Fibroblast of villous mesenchyme (primary cell): ENCODE measurements at regions not wholly inside any gene's neighbourhood (a gene's known extent, or its start where the extent isn't known, plus 50 kb on each side); places are given as distances from the start of the nearest gene placed in this dataset.

ENCODE experiments used
- DNase-seq: peaks from one replicate; pipeline ENCODE4 v3.0.0-alpha.2; 2010; ENCODE audit warnings: low read depth
- H3K4me3 ChIP-seq: 2 replicates; pipeline ENCODE4 v1.5.1; 2011; ENCODE audit warnings: low read depth, mild to moderate bottlenecking, low read length
- TF ChIP-seq, protein P1 (sequence below): IDR thresholded peaks from 2 replicates; pipeline ENCODE4 v1.5.1; 2012; ENCODE audit warnings: low read depth, mild to moderate bottlenecking, low read length; ENCODE audit not compliant: insufficient read depth

DNA sequence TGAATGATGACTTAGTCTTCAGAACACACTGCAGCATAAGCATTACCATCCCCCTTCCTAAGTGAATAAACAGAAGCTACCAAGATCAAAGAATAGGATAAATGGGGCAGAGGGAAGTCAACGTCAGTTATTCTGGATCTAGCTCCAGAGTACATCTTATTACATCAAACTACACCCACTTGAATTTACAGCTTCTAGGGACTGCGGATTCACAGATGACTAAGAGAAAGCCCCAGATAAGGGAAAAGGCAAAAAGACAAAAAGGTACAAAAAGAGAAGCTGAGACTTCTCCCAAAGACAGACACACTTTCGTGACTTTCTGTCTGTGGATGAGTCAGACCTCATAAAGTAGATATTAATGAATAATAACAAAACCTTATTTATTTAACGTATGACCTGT is 457.9 kb upstream of the BRINP1 start:
- DNase-seq, result no peak
- no peak overlapping the region for H3K4me3 ChIP-seq
- TF ChIP-seq, protein P1, sequence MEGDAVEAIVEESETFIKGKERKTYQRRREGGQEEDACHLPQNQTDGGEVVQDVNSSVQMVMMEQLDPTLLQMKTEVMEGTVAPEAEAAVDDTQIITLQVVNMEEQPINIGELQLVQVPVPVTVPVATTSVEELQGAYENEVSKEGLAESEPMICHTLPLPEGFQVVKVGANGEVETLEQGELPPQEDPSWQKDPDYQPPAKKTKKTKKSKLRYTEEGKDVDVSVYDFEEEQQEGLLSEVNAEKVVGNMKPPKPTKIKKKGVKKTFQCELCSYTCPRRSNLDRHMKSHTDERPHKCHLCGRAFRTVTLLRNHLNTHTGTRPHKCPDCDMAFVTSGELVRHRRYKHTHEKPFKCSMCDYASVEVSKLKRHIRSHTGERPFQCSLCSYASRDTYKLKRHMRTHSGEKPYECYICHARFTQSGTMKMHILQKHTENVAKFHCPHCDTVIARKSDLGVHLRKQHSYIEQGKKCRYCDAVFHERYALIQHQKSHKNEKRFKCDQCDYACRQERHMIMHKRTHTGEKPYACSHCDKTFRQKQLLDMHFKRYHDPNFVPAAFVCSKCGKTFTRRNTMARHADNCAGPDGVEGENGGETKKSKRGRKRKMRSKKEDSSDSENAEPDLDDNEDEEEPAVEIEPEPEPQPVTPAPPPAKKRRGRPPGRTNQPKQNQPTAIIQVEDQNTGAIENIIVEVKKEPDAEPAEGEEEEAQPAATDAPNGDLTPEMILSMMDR, result no peak

DNA sequence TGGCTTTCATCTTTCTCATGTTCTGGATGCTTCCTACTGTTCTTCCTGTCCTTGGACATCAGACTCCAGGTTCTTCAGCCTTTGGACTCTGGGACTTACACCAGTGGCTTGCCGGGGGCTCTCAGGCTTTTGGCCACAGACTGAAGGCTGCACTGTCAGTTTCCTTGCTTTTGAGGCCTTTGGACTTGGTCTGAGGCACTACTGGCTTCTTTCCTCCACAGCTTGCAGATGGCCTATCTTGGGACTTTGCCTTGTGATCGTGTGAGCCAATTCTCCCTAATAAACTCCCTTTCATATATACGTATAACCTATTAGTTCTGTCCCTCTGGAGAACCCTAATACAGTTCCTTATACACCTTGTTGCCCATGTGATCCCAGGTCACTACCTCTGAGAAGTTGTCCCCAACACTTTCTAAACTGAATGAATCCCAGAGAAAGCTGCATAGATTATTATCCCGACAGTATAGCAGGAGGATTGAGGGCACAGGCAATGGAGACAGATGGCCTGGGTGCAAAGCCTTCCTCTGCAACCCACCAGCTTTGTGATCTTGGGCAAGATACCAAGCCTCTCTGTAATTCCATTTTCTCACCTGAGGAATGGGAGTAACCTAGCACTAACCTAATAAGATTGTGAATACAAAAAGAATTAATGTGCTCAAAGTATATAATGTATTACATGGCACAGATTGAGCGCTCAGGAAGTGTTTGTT is 449.6 kb upstream of the BRINP1 start:
- DNase-seq, result no peak
- H3K4me3 ChIP-seq, result no peak overlapping the region
- TF ChIP-seq, protein P1, result no peak

DNA sequence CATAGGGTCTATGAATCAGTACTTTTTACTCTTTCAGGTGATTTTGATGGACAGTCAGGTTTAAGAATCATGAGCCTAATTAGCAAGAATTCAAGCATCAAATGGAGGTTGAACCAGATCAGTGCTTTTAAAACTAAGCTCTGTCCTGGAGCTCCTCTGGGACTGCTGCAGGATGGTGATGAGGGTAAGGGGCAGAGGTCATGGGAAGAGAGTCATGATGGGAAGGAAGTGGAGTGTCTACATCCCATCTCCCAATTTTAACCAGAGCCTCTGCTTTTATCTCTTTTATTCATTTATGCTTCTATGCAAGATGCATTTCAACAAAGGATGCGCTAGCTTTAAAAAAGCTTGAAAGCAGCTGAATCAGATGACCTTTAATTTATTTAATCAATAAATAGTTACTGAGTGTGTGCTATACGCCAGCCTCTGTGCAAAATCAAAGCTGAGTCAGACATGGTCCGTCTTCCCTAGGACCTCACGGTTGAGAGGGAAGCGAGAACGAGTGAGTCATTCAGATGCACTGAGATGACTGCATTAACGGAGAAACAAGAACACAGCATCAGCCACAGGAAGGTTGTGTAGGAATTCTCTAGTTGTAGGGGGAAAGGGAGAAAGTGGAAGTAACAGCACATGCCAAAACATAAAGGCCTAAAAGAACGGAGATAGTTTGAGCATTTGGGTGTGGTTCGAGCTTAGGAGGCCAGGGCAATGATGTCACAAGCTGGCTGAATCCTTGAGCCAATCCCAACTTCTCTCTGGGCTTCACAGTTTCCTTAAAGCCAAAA is 441.6 kb upstream of the BRINP1 start:
- no peak overlapping the region for H3K4me3 ChIP-seq
- TF ChIP-seq, protein P1, result no peak
- no peak for DNase-seq

DNA sequence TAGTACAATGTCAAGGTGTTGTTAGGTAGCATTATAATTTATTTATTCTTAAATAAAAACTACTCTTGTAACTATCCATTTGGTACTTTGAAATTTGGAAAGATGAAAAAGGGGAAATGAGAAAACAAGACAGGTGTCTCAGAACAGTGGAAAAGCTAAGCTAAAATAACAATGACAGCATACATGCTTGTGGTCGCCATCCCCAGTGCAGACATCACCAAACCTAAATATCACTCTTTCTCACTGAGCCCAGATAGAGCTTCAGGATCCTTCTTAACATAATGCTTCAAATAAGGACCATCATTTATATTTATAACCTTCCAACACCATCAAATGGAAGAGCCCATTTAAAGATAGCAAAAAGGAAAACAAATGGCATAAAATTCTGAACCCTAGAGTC is 434.4 kb upstream of the BRINP1 start:
- no peak for DNase-seq
- TF ChIP-seq, protein P1, result no peak

DNA sequence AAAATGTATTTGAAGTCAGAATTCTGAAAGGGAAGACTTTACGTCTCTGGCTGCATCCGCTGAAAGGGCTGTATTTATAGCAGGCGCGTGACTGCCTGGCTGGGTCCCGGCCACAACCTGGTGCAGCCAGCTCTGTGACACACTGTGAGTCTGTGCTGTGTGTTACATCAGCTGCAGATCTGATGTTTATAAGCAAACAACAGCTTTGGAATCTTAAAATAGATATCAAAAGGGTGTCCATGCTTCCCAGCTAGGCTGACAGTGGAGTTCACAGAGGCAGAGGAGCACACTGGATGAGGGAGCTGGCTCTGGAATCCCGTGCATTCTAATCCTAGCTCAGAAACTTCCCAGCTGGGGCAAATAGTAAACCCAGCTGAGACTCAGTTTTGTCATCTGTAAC is 433.4 kb upstream of the BRINP1 start:
- TF ChIP-seq, protein P1, result no peak
- no peak overlapping the region for H3K4me3 ChIP-seq
- DNase-seq, result no peak

More for the DNA sequence above, 434.4 kb upstream of the BRINP1 start:
- H3K4me3 ChIP-seq, result no peak overlapping the region

DNA sequence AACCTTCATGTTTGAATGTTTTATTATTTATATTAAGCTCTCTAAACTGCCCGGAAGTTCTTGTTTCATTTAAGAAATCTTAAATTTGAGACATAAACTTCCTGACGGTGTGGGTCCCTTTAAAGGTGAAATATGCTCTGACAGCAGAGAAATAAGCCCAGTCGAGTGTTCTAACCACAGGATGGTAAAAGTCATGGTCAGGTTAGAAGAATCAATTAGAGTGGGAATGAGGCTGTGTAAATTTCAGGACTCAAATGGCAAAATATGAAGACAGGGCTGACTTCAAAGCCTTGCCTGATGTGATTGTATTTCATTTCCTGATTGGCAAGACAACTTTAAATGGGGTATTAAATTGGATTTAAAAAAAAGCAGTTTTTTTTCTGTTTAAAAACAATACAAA is 432.9 kb upstream of the BRINP1 start:
- H3K4me3 ChIP-seq, result no peak overlapping the region
- DNase-seq, result no peak
- TF ChIP-seq, protein P1, result no peak
